T47D (cell line): ENCODE measurements at regions not wholly inside any gene's neighbourhood (a gene's known extent, or its start where the extent isn't known, plus 50 kb on each side); places are given as distances from the start of the nearest gene placed in this dataset.

Source experiments
- DNase-seq, 2 experiments: peaks; one replicate each; pipeline versions ENCODE4 v3.0.0 to v3.0.0-alpha.2; 2011 to 2012; ENCODE audit warnings: low read depth in 1 of 2, low spot score in 1 of 2
- JUND ChIP-seq: IDR thresholded peaks from 2 replicates; pipeline ENCODE4 v1.6.1; 2012; ENCODE audit warnings: low read depth
- in situ Hi-C: cut with HindIII; loops from 2 replicates; pipeline ENCODE4 v1.10.0; 2016; ENCODE audit warnings: low sequenced_read_pairs, low pct_unique_long_range_greater_than_20kb

GRCh38 chr12:91379051-91379775, 196.6 kb upstream of the DCN start:
- in situ Hi-C loops = no loop called here
- TF ChIP-seq JUND = no peak
- no peak for DNase-seq

- DNase-seq = no peak
- no peak for TF ChIP-seq JUND
- in situ Hi-C loops = no loop called here
These were observed 194.8 kb upstream of the DCN start for GRCh38 chr12:91377436-91377835.

- no peak for TF ChIP-seq JUND
- no peak for DNase-seq
- in situ Hi-C loops = no loop called here
These were observed 190.5 kb upstream of the DCN start for GRCh38 chr12:91373086-91373485.

- in situ Hi-C loops = no loop called here
- no peak for TF ChIP-seq JUND
- DNase-seq = no peak
These were observed 187.7 kb upstream of the DCN start for GRCh38 chr12:91370086-91370868.

GRCh38 chr12:91368613-91369012, 186.0 kb upstream of the DCN start:
- no peak for TF ChIP-seq JUND
- no peak for DNase-seq
- in situ Hi-C loops = no loop called here

- TF ChIP-seq JUND = no peak
- peak in 1 of 2 experiments; percentile 44 for DNase-seq
- in situ Hi-C loops = no loop called here
These were observed 184.7 kb upstream of the DCN start for GRCh38 chr12:91367234-91367849.

- in situ Hi-C loops = no loop called here
- no peak for TF ChIP-seq JUND
- no peak for DNase-seq
These were observed 182.0 kb upstream of the DCN start for GRCh38 chr12:91364471-91365184.

- in situ Hi-C loops = no loop called here
- no peak for TF ChIP-seq JUND
- DNase-seq = peak in 1 of 2 experiments; percentile 76
These were observed 179.2 kb upstream of the DCN start for GRCh38 chr12:91361864-91362263.

GRCh38 chr12:91357381-91357780, 174.8 kb upstream of the DCN start:
- TF ChIP-seq JUND = peak; percentile 79; the same call in 1 of the 2 replicates
- DNase-seq = peak; percentile 35 to 88
- in situ Hi-C loops = no loop called here

- TF ChIP-seq JUND = no peak
- no peak for DNase-seq
- in situ Hi-C loops = no loop called here
These were observed 173.8 kb upstream of the DCN start for GRCh38 chr12:91356405-91356804.

- peak; percentile 56 to 87 for DNase-seq
- TF ChIP-seq JUND = no peak
- in situ Hi-C loops = no loop called here
These were observed 172.8 kb upstream of the DCN start for GRCh38 chr12:91355150-91356006.

- DNase-seq = no peak
- no peak for TF ChIP-seq JUND
- in situ Hi-C loops = no loop called here
These were observed 170.6 kb upstream of the DCN start for GRCh38 chr12:91353266-91353665.
